HT-29 (cell line): ENCODE measurements at regions not wholly inside any gene's neighbourhood (a gene's known extent, or its start where the extent isn't known, plus 50 kb on each side); places are given as distances from the start of the nearest gene placed in this dataset.
"Not testable (repeated sequence)": the region's sequence is repeated elsewhere in the genome, so short reads cannot be mapped to it uniquely, and the experiment has no call there.

Source experiments
- DNase-seq: peaks from one replicate; pipeline ENCODE4 v3.0.0-alpha.2; 2015; ENCODE audit warnings: low spot score

GRCh38 chr5:101385276-101385675 lies 482.2 kb upstream of the ST8SIA4 start:
- no peak for DNase-seq

GRCh38 chr5:101370181-101370580 lies 467.1 kb upstream of the ST8SIA4 start:
- no peak for DNase-seq

- DNase-seq = no peak
Measured at GRCh38 chr5:101364469-101364868, 461.4 kb upstream of the ST8SIA4 start.

DNA sequence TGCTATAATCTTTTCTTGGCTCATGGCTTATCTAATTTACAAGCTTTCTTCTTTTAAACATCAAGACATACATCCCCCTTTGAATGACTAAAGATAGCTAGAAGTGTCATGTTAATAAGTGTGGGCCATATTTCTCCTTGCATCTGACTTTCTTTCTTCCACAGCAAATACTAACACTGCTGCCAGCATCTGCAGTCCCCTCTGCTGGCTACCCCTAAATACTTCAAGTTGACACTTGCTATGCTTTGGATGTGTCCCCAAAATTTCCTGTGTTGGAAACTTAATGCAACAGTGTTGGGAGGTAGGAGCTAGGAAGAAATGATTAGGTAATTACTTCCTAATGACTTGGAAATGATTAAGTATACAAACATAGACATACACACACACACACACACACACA lies 459.0 kb upstream of the ST8SIA4 start:
- DNase-seq = no peak

GRCh38 chr5:101346906-101347305 lies 443.8 kb upstream of the ST8SIA4 start:
- no peak for DNase-seq

DNA sequence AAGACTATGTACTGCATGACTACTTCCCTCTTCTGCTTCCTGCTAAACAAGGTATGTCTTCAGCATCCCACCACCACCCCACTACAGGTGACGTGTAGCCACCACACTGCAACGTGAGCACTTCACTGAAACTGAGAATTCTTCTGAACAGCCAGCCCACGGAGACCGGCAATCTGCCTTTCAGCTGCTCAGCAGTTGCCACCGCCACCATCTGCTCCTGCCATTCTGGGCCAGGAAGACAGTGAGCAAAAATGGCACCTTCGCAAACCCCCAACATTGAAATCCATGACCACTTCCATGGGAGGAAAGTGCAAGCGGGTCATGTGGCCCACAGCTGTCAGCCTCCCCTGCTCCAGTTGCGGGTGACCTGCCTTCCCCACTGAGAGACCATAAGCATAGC lies 443.4 kb upstream of the ST8SIA4 start:
- DNase-seq = no peak

- DNase-seq = no peak
Measured at GRCh38 chr5:101338226-101338625, 435.1 kb upstream of the ST8SIA4 start.

DNA sequence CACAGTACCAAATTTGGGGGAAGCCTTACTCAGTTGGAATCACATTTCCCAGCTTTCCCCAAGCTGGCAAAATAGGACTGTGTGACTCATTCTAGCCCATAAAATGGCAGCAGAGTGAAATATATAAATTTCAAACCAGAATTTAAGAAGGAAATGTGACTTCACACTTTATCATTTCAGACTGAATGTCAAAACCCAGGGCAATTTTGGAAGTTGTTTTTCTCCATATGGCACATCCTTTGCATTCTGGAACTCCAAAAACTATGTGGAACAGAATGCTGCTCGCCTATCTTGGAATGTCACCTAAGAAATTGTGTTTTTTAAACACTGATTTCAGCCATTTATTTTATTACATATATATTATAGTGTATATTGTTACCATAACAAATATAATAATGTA lies 424.7 kb upstream of the ST8SIA4 start:
- no peak for DNase-seq

DNA sequence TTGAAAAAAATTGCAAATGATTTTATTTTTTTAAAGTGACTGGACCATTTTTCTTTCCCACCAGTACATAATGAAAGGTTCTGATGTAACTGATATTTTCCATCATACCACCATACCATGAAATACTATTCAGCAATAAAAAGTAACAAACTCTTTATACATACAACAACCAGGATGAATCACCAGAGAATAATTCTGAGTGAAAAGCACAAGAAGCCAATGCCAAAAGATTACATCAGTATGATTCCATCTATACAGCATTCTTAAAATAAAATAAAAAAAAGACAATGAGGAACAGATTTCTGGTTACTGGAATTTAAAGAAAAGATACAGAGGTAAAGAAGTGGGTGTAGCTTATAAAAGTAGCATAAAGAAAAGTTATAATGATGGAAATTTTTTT lies 423.7 kb upstream of the ST8SIA4 start:
- DNase-seq = no peak

DNA sequence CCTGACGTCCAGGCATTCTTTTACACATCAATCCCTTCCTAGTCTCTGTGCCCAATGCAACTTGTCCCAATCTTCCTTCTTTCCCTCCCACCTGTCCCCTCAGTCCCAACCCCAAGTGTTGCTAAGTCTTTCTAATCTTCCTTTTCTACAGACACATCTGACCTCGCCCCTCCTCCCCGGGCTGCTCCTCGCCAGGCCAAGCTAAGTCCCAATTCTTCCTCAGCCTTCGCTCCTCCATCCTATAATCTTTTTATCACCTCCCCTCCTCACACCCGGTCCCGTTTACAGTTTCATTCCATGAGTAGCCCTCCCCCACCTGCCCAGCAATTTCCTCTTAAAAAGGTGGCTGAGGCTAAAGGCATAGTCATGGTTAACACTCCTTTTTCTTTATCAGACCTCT lies 413.3 kb upstream of the ST8SIA4 start:
- DNase-seq = not testable (repeated sequence)

DNA sequence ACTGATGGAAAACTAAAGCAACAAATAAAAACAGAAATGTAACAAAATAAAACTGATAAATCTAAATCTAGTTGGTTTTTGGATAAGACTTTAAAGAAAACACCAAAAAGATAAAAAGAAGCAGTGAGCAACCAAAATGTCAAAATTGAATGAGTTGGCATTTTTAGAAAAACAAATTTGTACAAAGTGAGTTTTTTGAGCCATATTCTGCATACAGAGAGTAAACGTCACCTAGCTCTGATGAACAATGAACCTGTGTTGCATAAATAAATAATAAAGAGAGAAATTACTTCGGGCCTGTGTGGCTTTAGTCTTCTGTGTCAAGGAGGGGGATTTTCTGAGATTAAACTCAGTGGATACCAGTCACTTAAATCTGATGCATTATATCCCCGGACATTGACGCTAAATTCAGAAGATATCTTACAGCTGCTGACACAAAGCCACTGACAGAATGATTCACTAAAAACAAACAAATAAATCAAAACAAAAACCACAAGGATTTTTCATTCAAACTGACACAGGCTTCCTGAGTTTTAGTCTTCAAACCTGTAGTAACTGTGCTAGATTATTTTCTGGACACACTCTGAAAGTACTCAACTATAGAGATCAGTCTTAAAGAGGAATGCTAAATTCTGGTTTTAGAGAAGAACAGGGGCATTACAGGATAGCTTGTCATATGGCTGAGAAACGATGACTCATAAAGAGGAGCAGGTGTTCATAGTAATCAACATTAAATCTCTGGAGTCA lies 403.5 kb upstream of the ST8SIA4 start:
- peak; percentile 57 for DNase-seq

DNA sequence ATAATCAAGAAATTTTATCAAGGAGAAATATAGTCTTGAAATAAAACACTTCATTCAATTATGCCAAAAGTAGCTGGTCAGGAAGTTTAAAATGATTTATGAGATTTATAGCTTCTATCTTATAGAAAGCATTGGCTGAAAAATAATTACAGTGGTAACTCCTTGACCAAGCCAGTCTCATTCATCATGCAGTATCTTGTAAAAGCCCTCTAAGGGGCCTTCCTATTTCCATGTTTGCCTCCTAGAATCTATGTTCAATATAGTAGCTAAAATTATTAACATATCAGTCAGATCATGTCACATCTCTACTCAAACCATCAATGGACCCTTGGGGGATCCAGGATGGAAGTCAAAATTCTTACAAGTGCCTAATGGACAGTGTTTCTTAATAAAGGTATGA lies 393.4 kb upstream of the ST8SIA4 start:
- DNase-seq = no peak

- no peak for DNase-seq
Measured at GRCh38 chr5:101292199-101292598, 389.1 kb upstream of the ST8SIA4 start.

DNA sequence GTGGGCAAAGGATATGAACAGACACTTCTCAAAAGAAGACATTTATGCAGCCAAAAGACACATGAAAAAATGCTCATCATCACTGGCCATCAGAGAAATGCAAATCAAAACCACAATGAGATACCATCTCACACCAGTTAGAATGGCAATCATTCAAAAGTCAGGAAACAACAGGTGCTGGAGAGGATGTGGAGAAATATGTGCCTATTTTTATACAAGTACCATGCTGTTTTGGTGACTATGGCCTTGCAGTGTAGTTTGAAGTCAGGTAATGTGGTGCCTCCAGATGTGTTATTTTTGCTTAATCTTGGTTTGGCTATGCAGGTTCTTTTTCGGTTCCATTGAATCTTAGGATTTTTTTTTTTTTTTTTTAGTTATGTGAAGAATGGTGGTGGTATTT lies 387.7 kb upstream of the ST8SIA4 start:
- DNase-seq = not testable (repeated sequence)

DNA sequence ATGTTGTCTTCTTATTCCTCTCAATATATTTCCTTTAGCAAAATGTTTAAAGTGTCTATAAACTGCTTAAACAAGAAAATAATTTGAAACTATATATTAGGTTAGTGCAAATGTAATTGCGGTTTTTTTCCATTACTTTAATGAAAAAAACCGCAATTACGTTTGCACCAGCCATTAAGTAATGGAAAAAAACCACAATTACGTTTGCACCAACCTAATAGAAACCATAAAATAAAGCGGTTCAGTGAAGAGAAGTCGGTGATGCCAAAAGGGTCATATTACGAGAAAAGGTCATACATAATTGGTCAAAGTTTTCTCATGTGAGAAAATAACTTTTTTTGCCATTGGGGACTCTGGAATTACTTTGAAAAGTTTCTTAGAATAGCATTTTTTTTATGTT lies 385.6 kb upstream of the ST8SIA4 start:
- no peak for DNase-seq

DNA sequence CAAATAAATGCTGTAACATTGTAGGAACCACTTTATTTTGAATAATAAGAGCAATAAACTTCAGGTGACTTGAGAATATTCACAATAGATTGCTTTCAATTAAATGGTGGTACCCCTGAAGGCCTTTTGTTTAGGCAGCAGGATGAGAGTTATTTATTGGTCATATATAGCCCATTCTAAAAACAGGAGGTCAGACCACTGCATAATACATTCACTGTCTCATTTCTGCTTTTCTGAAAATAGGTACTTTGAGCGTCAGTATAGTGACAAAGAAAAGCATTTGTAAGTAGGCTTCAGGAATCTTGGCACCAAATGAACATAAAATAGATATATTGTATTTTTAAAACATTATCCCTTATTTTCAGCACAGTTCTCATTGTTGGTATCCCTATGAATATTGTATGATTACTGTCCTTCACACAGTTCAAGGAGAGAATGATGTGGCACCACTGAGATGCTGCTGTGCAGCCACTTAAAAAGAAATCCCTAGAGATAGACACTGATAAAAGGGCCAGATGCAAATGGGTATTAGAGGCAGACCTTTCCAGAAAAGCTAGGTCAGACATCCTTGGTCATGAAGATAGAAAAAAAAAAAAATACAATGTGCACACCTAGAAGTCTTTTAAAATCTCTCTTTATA lies 381.8 kb upstream of the ST8SIA4 start:
- no peak for DNase-seq

GRCh38 chr5:101283938-101284337 lies 380.9 kb upstream of the ST8SIA4 start:
- not testable (repeated sequence) for DNase-seq

DNA sequence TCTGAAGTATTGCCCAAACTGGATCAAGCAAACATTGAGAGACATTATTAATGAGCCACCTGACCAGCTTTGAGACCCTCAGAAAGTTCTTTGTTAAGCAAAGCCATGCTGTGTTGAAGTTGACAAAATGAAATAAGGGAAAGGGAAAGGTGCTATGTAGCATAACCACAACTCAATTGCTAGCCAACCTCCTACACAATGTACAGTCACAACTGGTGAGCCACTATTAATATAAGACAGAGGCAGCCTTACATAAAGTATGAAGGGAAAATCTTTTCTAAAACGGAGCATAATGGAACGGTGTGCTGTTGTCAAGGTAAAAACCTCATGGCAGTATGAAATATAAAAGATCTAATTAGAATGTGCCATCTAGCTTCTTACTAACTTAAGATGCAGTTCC lies 375.8 kb upstream of the ST8SIA4 start:
- DNase-seq = no peak

DNA sequence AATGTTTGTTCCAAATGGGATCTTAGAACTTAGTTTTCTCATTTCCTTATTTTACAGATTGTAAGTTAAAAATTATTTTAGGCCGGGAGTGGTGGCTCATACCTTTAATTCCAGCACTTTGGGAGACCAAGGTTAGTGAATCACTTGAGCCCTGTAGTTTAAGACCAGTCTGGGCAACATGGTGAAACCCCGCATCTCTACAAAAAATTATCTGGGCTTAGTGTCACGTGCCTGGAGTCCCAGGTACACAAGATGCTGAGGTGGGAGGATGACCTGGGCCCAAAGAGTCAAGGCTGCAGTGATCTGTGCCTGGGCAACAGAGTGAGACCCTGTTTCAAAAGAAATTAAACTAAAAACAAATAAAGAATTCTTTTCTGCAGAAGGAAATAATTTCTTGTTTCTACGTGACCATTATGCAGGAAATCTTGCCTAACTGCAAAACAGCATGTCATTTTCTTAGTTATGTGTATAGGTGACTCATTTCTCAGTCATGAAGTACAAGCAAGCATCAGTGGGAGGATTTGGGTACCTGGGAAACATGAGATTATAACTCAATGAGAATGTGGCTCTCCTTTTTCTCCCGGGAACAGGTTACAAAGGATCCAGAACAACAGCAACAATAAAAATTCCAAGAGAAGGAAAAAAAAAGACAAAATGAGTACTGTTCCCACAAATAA lies 375.1 kb upstream of the ST8SIA4 start:
- peak; percentile 16 for DNase-seq

GRCh38 chr5:101271945-101272344 lies 368.9 kb upstream of the ST8SIA4 start:
- no peak for DNase-seq

DNA sequence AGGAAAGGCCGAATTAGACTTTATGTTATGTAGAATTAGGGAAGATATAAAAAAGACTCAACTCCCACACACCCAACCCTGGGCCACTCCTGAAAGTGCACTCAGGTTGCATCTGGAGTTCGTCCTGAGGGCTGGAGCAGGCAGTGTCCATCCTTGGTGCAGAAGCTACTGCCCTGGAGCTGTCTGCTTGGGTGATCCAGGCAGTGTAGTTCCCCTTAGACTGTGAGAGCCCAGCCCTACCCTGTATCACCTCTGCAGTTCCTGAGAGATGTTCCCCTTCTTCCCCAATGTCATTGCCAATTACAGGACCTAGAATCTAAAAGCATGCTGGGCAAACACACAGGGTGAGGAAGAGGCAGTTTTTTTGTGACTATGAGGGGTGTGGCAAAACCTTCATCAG lies 368.3 kb upstream of the ST8SIA4 start:
- no peak for DNase-seq

DNA sequence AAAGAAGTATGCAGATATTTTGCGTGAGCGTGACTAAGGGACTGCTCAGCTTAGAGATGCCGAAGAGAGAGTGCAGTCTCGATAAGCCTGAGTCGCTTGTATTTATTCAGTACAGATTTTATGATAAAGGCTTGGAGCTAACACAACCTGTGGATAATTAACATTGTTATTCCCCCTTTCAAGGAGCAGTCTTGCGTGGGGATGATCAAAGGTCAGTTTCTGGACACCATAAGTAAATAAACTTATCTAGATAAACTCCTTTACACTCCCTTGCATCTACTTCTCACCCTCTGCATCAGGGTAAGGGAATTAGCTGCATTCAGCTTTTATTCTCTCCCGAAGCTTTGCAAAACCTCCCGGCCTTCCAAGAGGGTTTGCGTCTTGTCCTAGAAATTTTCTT lies 357.8 kb upstream of the ST8SIA4 start:
- peak; percentile 52 for DNase-seq

DNA sequence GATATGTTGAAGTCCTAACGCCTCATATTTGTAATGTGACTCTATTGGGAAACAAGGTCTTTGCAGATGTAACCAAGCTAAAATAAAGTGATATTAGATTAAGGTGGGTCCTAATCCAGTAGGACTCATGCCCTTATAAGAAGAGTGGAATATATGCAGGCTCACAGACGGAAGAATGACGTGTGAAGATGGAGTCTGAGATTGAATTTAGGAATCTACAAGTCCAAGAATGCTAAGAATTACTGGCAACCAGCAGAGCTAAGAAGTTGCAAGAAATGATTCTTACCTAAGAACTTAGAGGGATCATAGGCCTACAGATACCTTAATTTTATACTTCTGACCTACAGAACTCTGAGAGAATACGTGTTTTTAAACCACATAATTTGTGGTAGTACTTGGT lies 350.0 kb upstream of the ST8SIA4 start:
- no peak for DNase-seq
